ENCODE measurements at regions not wholly inside any gene's neighbourhood (a gene's known extent, or its start where the extent isn't known, plus 50 kb on each side); places are given as distances from the start of the nearest gene placed in this dataset.

DNA sequence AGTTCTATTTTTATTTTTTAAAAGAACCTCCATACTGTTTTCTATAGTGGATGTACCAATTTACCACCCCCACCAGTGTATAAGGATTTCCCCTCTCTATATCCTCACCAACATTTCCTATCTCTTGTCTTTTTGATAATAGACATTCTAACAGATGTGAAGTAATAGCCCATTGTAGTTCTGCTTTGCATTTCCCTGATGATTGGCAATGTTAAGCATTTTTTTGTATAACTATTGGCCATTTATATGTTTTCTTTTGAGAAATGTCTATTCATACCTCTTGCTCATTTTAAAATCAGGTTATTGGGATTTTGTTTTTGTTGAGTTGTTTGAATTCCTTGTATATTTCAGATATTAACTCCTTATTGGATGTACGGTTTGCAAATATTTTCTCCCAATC, 251.1 kb upstream of the HTR2C start:
- TF ChIP-seq SP1 (IDR thresholded peaks at IDR 0.05) (no peak), SUZ12 (IDR thresholded peaks at IDR 0.05) (no peak), HDGF (IDR thresholded peaks at IDR 0.05; ENCODE audit: borderline replicate concordance) (no peak), FOXM1 (IDR thresholded peaks at IDR 0.05; ENCODE audit: borderline replicate concordance) (no peak), FOXA1 (IDR thresholded peaks at IDR 0.05) (no peak), NFRKB (IDR thresholded peaks at IDR 0.05) (no peak), ELF4 (IDR thresholded peaks at IDR 0.05) (no peak), CTBP1 (IDR thresholded peaks at IDR 0.05; ENCODE audit: borderline replicate concordance) (no peak), BHLHE40 (IDR thresholded peaks at IDR 0.05; ENCODE audit: borderline replicate concordance) (no peak), ARNT (IDR thresholded peaks at IDR 0.05) (no peak), TARDBP (IDR thresholded peaks at IDR 0.05) (no peak), FOXK2 (IDR thresholded peaks at IDR 0.05) (no peak), ZNF384 (IDR thresholded peaks at IDR 0.05) (no peak)
- TF ChIP-seq, protein P1, sequence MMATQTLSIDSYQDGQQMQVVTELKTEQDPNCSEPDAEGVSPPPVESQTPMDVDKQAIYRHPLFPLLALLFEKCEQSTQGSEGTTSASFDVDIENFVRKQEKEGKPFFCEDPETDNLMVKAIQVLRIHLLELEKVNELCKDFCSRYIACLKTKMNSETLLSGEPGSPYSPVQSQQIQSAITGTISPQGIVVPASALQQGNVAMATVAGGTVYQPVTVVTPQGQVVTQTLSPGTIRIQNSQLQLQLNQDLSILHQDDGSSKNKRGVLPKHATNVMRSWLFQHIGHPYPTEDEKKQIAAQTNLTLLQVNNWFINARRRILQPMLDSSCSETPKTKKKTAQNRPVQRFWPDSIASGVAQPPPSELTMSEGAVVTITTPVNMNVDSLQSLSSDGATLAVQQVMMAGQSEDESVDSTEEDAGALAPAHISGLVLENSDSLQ (IDR thresholded peaks at IDR 0.05), result no peak
